GM19351 (cell line): ENCODE measurements at regions not wholly inside any gene's neighbourhood (a gene's known extent, or its start where the extent isn't known, plus 50 kb on each side); places are given as distances from the start of the nearest gene placed in this dataset.
"Not testable (repeated sequence)": the region's sequence is repeated elsewhere in the genome, so short reads cannot be mapped to it uniquely, and the experiment has no call there.

Source experiments
- ATAC-seq: cut with Tn5 transposase; IDR thresholded peaks from one replicate; pipeline ENCODE4 v1.9.1; 2021; ENCODE audit warnings: mild to moderate bottlenecking, moderate library complexity; ENCODE audit not compliant: unreplicated experiment

DNA sequence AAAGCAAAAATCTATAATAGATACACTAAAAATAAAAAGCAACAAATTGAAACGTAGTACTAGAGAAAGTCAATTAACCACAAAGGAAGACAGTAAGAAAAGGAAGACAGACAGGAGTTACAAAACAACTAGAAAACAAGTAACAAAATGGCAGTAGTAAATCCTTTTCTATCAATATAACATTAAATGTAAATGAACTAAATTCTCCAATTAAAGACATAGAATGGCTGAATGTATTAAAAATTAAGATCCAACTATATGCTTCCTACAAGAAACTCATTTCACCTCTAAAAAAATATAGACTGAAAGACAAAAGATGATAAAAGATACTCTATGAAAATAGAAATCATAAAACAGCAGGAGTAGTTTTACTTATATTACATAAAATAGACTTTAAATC is 79.1 kb downstream of the CTH start:
- ATAC-seq = no peak

GRCh38 chr1:70495370-70495769 is 84.3 kb downstream of the CTH start:
- ATAC-seq = no peak

GRCh38 chr1:70496181-70496580 is 85.1 kb downstream of the CTH start:
- no peak for ATAC-seq

GRCh38 chr1:70497152-70497551 is 86.1 kb downstream of the CTH start:
- ATAC-seq = no peak

- ATAC-seq = no peak
These were observed 87.6 kb downstream of the CTH start for GRCh38 chr1:70498666-70499065.

DNA sequence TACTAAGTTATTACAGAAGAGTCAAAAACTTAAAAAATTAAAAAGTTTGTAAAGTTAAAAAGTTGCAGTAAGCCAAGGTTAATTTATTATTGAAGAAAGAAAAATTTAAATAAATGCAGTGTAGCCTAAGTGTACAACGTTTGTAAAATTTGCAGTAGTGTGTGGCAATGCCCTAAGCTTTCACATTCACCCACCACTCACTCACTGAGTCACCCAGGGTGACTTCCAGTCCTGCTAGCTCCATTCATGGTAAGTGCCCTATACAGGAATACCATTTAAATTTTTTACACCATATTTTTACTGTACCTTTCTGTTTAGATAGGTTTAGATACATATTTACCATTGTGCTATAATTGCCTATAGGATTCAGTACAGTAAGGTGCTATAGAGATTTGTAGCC is 88.6 kb downstream of the CTH start:
- ATAC-seq = no peak

GRCh38 chr1:70503358-70503757 is 92.3 kb downstream of the CTH start:
- no peak for ATAC-seq

DNA sequence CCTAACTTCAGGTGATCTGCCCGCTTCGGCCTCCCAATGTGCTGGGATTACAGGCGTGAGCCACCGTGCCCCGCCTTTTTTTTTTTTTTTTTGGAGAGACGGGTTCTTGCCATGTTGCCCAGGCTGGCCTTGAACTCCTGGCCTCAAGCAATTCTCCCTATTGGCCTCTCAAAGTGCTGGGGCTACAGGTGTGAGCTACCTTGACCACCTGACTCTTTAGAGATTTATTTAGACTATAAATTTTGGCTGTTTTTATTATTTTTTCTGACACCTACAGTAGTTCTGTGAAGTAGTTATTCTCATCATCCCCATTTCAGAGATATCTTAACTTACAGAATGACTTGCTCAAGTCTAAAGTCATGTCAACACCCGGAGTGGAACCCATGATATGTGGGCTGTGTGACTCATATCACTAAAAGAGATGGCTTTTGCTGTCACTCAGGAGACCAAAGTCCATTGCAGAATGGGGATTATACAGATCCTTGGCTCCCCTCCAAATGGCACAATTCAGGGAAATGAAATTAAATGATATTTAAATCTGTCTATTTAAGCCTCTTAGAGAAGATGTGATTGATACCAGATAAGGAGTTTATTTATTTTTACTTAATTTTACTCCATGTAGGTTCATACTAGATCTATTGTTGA is 93.2 kb downstream of the CTH start:
- peak; percentile 98 for ATAC-seq

DNA sequence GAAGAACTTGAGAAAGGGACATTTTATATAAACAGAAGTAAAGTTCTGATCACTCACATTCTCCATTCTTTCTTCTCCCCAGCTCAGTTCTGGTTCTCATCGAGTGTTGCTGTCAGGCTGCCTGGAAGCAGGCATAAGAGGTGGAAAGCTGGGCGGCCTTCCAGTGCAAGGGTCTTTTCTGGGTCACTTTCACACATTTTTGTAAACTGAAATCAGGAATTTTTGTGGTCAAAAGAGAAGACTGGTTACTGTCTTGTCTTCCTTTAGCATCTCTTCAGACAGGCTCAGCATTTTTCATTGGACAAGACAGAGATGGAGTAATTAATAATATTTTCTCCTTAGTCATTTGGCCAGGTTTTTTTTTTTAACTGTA is 93.7 kb downstream of the CTH start:
- peak; percentile 32 for ATAC-seq

DNA sequence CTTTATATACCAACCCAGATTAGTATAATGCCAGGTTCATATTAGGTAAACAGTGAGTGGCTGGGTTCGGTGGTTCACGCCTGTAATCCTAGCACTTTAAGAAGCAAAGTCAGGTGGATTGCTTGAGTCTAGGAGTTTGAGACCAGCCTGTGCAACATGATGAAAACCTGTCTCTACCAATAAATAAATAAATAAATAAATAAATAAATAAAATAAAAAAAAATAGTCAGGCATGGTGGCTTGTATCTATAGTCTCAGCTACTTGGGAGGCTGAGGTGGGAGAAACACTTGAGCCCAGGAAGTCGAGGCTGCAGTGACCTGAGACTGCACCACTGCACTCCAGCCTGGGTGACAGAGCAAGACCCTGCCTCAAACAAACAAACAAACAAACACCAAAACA is 96.9 kb downstream of the CTH start:
- not testable (repeated sequence) for ATAC-seq

DNA sequence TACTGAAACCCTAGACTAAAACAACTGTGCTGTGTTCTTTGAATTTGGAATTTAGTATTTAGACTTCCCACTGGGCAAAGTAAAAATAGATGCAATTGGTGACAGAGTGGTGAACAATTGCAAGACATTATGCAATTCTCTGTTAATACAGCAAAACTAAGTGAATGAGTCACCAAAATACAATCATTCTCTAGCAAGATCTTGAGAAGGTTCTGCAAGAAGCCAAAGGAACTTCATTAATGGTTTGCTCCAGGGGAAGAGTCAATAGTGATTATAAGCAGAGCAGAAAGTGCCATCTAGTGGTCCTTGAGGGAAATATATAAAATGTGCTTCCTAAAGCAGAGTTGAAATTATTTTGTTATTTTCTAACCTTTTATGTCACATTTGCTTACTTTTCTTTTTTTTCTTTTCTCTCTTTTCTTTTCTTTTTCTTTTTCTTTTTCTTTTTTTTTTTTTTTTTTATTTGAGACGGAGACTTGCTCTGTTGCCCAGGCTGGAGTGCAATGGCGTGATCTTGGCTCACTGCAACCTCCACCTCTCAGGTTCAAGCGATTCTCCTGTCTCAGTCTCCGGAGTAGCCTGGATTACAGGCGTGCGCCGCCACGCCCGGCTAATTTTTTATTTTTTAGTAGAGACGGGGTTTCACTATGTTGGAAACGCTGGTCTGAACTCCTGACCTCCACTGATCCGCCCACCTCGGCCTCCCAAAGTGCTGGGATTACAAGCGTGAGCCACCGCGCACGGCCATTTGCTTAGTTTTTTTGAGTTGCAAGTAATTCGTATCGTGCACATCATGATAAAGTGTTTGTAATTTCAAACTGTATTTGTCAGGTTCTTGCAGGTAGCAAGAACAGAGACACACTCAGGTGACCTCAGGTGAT is 99.2 kb downstream of the CTH start:
- ATAC-seq = peak; percentile 93

DNA sequence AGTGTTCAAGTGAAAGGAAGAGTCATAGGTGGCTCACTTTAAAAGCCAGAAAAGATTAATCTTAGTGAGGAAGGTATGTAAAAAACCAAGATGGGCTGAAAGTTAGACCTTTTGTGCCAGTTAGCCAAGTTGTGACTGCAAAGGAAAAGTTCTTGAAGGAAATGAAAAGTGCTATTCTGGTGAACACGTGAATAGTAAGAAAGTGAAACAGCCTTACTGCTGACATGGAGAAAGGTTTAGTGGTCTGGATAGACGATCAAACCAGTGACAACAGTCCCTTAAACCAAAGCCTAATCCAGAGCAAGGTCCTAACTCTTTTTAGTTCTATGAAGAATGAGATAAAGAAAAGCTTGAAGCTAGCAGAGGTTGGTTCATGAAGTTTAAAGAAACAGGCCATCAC is 106.4 kb downstream of the CTH start:
- peak; percentile 69 for ATAC-seq

- ATAC-seq = peak; percentile 7
These were observed 107.0 kb downstream of the CTH start for GRCh38 chr1:70518106-70518505.

DNA sequence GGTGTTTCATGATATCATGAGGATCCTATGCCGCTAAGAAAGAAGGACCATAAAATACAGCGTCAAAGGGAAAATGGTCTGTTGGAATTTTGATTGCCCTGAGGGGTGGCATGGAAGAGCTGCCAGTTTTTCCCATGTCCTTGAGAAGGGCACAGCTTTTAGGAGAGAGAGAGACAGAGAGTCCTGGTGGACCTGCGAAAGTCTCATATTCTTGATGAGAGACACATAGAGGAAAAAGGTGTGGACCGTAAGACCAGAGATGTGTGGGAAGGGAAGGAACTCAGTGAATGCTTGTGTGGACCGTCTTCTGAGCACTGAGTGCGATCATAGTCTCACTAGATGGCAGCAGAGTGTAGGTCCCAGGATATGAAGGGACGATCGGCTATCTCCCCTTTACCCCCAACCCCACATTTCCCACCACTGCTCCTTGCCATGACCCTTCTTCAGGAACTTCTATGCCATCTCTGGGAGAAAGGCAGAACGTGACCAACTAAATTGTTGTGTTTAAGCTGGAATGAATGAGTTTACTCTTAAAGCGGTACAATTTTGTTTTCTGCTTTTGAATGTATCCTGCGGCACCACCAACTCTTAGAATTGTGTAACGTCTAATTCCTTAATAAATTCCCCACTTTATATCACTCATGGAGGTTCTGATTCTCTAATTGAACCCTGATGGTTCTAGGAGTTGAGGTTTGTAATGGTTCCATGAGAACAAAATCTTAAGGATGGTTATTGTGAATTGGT is 117.7 kb downstream of the CTH start:
- ATAC-seq = peak; percentile 73

- ATAC-seq = no peak
These were observed 125.8 kb downstream of the CTH start for GRCh38 chr1:70536708-70537366.

DNA sequence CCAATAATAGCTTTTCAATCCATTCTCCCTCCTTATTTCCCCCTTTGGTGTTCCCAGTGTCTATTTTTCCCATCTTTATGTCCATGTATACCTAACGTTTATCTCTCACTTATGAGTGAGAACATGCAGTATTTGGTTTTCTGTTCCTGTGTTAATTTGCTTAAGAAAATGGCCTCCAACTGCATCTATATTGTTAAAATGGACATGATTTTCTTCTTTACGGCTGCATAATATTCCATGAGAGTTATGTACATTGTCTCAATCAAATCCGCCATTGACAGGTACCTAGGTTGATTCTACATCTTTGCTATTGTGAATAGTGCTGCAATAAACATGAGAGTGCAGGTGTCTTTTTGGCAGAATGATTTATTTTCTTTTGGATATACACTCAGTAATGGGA is 126.7 kb downstream of the CTH start:
- ATAC-seq = no peak

DNA sequence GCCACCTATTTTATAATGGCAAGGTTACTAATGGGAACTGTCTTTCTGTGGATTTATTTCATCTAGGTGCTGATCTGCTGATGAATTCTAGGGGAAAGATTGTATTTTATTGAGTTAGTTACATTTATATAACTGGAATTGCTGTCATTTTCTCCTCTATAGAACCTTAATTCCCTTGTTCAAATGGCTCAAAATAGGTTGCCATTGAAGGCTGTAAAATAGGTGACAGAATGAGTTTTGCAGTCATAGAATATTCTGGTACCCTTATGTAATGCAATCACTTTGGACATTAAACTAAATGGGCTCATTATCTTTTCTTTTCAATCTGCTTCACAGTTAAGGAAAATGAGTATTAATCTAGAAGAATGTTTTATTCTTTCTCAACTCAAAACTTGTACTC is 131.0 kb downstream of the CTH start:
- ATAC-seq = no peak

- ATAC-seq = no peak
These were observed 131.8 kb downstream of the CTH start for GRCh38 chr1:70542856-70543255.

- ATAC-seq = no peak
These were observed 135.7 kb downstream of the CTH start for GRCh38 chr1:70546726-70547125.

DNA sequence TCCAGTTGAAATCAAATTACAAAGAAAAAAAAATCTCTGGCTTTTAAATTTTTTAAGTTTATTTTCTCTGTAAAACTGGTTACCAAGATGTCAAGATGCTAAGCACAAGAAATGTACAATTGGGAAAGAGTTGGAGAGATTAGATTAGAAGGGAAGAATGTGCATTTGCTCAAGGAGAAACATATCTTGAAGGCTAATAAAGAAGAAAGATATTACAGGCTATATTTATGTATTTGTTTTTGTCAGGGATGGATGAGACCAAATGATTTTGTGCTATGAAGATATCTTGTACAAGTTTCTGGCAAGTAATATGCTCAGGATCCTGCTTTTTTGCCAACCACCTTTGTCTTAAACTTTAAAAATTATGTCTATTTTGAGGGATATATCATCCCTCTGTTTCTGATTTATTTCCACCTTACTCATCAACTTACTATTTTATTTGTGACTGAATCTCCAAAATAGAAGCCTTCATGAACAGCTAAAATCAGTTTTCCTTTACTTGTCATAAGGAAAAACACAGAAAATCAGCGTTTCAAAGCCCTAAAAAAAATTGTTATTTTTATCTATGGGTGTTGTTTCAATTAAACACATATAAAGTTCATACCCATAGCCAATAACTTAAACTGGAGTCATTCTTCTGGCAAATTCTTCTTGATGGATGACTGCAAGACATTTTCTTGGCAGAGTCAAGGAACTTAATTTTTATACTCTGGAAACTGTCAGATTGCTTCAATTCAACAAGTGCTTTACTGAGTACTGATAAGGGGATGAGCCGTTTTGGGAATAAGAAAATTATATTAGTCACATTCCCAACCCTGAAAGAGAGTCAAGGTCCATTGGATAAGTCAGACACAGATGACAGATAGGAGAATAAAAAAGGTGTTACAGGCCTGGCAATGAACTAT is 141.8 kb downstream of the CTH start:
- ATAC-seq = no peak
